ENCODE measurements at regions not wholly inside any gene's neighbourhood (a gene's known extent, or its start where the extent isn't known, plus 50 kb on each side); places are given as distances from the start of the nearest gene placed in this dataset.

DNA sequence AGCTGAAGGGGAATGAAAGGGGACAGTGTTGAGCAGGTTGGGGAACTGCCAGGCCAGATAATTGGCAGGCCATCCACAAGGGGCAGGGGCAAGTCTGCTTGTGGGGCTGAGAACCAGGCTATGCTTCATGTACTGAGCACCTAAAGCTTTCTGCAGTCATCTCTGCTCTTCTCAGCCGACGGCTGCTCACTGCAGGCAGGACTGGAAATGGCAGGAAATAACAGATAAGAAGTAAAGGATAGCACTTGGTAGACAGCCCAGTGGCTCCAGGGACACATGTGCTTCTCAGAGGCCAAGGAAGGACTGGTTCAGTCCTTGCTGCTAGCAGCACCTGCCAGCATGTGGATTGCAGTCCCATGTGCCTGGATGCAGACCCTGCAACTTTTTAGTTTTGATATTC is 89.8 kb downstream of the CD164 start:
- TF ChIP-seq TAF1 (IDR thresholded peaks at IDR 0.05; ENCODE audit: borderline replicate concordance, low read depth, low read length): no peak
- no peak for TF ChIP-seq POLR2A (IDR thresholded peaks at IDR 0.05; ENCODE audit: low read depth, low read length)
- no peak for TF ChIP-seq POLR2AphosphoS5 (IDR thresholded peaks at IDR 0.05; ENCODE audit: low read depth, low read length)
- FAIRE-seq: no peak
- DNase-seq (ENCODE audit: insufficient read length): no peak

DNA sequence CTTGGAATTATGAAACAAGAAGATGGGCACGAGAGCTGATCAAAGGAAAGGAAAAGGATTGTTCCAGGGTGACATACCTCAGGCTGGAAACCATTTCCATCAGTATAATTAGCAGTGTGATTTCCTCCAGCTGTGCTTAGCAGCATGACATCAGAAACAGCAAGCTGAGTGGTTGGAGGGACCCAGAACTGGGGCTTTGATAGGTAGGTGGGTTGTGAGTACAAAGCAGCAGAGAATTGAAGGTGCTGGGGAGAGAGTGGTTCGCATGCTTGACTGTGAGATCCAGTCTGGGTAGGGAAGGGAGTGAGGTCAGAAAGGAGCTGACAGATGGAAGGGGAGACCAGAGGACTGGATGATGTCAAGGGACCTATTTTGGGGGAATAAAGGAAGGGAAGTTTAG is 90.4 kb downstream of the CD164 start:
- TF ChIP-seq POLR2AphosphoS5 (IDR thresholded peaks at IDR 0.05; ENCODE audit: low read depth, low read length) (no peak), POLR2A (IDR thresholded peaks at IDR 0.05; ENCODE audit: low read depth, low read length) (no peak), TAF1 (IDR thresholded peaks at IDR 0.05; ENCODE audit: borderline replicate concordance, low read depth, low read length) (no peak)
- FAIRE-seq: no peak
- no peak for DNase-seq (ENCODE audit: insufficient read length)

DNA sequence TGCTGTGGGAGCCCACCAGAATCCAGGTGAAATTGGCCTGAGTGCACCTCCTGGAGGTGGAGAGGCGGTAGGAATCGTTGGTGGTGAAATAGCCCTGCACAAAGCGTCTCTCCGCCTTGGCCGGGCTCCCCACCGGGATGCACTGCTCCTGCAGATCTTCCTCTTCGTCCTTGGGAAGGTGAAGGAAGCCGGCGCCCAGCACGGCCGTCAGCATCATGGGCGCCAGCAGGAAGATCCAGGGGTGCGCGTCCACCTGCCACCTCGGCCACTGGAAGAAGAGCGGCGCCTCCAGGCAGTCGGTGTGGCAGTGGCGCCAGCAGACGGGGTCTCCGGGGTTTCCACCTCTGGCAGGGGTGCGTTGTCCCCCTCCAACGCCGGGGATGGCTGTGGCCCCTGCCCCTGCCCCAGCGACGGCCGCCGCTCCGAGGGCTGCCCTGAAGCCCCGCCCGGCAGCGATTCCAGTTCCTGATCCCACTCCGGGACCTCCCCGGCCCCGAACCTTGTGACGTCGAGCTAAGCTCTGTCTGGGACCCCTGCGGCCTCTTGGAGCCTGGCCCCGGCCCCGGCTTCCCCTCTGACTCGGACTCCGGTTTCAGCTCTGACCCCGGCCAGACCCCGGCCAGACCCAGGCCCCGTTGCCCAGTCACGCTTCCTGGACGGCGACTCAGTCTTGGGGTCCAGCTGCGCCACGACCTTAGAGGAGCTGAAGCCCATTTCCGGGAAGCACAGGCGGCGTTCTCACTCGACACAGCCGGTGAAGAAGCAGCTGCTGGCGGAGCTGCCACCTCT is 91.9 kb downstream of the CD164 start:
- FAIRE-seq (no peak), DNase-seq (ENCODE audit: insufficient read length) (no peak)
- TF ChIP-seq POLR2A (IDR thresholded peaks at IDR 0.05; ENCODE audit: low read depth, low read length): no peak
- no peak for TF ChIP-seq TAF1 (IDR thresholded peaks at IDR 0.05; ENCODE audit: borderline replicate concordance, low read depth, low read length)
- no peak for TF ChIP-seq POLR2AphosphoS5 (IDR thresholded peaks at IDR 0.05; ENCODE audit: low read depth, low read length)

DNA sequence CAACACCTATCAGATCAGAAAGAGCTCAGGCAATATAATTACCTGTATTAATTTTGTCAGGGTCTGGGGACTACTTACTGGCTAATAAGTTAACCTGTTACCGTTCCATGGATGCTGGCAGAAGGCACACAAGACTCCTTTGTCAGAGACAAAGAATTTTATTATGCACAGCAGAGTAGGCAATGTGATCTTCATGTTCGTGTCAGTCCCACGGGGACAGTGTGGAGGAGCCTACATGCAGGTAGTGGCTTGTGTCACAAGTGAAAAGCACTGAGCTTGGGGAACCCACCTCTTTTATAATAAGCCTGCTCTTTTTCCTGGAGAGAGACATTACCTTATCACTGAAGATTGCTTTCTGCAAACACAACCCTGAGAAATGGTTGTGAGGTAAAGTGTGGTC is 96.9 kb downstream of the CD164 start:
- no peak for TF ChIP-seq POLR2AphosphoS5 (IDR thresholded peaks at IDR 0.05; ENCODE audit: low read depth, low read length)
- no peak for TF ChIP-seq TAF1 (IDR thresholded peaks at IDR 0.05; ENCODE audit: borderline replicate concordance, low read depth, low read length)
- TF ChIP-seq POLR2A (IDR thresholded peaks at IDR 0.05; ENCODE audit: low read depth, low read length): no peak
- DNase-seq (ENCODE audit: insufficient read length) (no peak), FAIRE-seq (no peak)

DNA sequence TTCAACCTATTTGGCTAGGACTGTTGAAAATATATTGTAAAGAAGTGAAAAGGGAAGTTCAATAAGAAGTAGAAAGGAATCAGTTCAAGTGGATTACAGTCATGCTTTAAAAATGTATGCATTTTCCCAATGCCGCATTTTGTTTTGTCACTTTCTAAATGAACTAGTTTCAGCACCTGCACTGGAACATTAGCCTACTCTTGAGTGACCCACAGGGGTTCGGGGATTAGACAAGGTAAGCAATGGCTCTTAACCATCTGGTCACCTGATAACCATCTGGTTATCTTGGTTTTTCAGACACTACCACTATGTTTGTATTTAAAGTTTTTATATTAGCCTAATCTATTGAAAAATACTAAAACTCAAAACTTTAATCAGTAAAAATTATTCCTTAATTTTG is 97.6 kb downstream of the CD164 start:
- DNase-seq (ENCODE audit: insufficient read length) (no peak), FAIRE-seq (no peak)
- TF ChIP-seq TAF1 (IDR thresholded peaks at IDR 0.05; ENCODE audit: borderline replicate concordance, low read depth, low read length) (no peak), POLR2AphosphoS5 (IDR thresholded peaks at IDR 0.05; ENCODE audit: low read depth, low read length) (no peak), POLR2A (IDR thresholded peaks at IDR 0.05; ENCODE audit: low read depth, low read length) (no peak)

DNA sequence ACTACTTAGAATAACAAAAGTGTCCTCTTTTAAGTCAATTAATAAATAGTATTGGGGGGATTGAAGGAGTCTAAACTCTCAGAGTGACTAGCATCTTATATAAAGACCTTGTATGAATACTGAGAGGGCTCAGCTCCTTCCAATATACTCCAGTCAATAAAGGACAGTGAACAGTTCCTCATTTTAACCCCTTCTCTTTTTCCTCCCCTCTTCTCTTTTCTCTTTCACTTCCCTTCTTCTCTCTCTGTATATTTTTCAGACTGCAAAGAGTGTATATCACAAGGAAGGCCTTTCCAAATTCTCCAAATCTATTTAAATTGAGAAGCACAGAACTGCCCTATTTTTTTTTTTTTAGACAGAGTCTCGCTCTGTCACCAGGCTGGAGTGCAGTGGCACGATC is 99.5 kb downstream of the CD164 start:
- no peak for DNase-seq (ENCODE audit: insufficient read length)
- FAIRE-seq: no peak
- TF ChIP-seq POLR2A (IDR thresholded peaks at IDR 0.05; ENCODE audit: low read depth, low read length) (no peak), TAF1 (IDR thresholded peaks at IDR 0.05; ENCODE audit: borderline replicate concordance, low read depth, low read length) (no peak), POLR2AphosphoS5 (IDR thresholded peaks at IDR 0.05; ENCODE audit: low read depth, low read length) (no peak)

DNA sequence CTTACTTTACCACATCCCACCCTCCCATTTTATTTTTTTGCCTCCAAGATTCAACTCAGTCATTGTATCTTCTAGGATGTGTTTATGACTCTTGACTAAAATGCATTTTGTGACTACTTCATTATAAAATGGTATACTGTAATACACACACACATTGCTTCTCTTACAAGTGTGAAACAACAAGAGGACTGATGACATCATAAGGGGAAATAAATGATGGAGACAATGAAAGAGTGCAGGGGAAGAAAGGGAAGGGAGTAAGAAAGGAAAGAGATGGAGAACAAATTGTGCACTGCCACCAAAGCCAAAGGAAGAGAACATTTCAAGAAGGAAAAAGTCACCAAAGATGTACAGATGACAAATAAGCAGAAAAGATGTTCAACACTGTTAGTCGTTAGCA is 102.6 kb downstream of the CD164 start:
- no peak for FAIRE-seq
- DNase-seq (ENCODE audit: insufficient read length): no peak
- TF ChIP-seq POLR2A (IDR thresholded peaks at IDR 0.05; ENCODE audit: low read depth, low read length) (no peak), TAF1 (IDR thresholded peaks at IDR 0.05; ENCODE audit: borderline replicate concordance, low read depth, low read length) (no peak), POLR2AphosphoS5 (IDR thresholded peaks at IDR 0.05; ENCODE audit: low read depth, low read length) (no peak)

DNA sequence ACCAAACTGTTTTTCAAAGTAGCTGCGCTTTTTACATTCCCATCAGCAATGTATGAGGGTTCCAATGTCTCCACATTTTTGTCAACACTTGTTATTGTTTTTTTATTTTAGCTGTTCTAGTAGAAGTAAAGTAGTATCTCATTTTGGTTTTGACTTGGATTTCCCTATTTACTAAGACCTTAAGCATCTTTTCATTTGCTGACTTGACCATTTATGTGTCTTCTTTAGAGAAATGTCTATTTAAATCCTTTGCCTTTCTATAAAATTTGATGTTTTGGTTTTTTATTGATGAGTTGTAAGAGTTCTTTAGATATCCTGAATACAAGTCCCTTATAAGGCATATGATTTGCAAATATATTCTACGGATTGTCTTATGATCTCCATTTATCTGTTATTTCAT is 110.6 kb downstream of the CD164 start:
- DNase-seq (ENCODE audit: insufficient read length) (no peak), FAIRE-seq (no peak)
- no peak for TF ChIP-seq TAF1 (IDR thresholded peaks at IDR 0.05; ENCODE audit: borderline replicate concordance, low read depth, low read length)
- TF ChIP-seq POLR2A (IDR thresholded peaks at IDR 0.05; ENCODE audit: low read depth, low read length): no peak
- TF ChIP-seq POLR2AphosphoS5 (IDR thresholded peaks at IDR 0.05; ENCODE audit: low read depth, low read length): no peak

DNA sequence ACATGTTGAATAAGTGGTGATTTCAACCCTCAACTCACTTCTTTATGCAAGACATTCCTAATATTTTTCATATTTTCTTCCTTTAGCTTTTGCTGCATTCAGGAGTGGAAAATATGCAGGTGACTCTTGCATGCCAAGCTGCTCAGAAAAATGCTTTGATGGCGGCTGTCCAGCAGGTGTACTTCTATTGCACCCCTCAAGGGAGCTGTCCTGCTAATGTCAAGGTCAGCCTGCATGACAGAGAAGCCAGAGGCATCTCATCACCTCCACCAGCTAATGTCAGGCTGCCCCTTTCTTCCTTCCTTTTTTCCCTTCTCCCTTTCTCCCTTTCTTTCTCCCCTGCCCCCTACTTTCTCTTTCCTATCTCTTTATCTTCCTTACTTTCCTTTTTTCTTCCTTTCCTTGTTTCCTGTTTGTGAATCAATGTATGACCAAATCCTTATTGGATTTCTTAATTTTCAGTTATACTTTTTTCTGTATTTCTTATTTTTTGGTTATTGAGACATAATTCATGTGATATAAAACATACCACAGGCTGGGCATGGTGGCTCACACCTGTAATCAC is 112.2 kb downstream of the CD164 start:
- TF ChIP-seq POLR2AphosphoS5 (IDR thresholded peaks at IDR 0.05; ENCODE audit: low read depth, low read length): no peak
- TF ChIP-seq POLR2A (IDR thresholded peaks at IDR 0.05; ENCODE audit: low read depth, low read length): no peak
- no peak for TF ChIP-seq TAF1 (IDR thresholded peaks at IDR 0.05; ENCODE audit: borderline replicate concordance, low read depth, low read length)
- no peak for FAIRE-seq

DNA sequence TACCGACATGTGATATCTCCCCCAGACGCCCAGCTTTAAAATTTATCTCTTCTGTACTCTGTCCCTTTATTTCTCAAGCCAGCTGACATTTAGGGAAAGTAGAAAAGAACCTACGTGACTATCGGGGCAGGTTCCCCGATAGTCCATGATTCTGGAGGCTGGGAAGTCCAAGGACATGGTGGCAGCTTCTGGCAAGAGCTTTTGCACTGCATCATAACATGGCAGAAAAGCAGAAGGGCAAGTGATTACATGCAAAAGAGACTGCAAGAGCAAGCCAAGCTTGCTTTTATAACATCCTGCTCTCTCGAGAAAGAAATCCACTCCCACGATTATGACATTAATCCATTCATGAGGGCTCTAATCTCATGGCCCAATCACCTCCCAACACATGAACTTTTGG is 113.2 kb downstream of the CD164 start:
- no peak for FAIRE-seq
- no peak for TF ChIP-seq POLR2AphosphoS5 (IDR thresholded peaks at IDR 0.05; ENCODE audit: low read depth, low read length)
- TF ChIP-seq TAF1 (IDR thresholded peaks at IDR 0.05; ENCODE audit: borderline replicate concordance, low read depth, low read length): no peak
- DNase-seq (ENCODE audit: insufficient read length): no peak

More for the DNA sequence above, 112.2 kb downstream of the CD164 start:
- no peak for DNase-seq (ENCODE audit: insufficient read length)

DNA sequence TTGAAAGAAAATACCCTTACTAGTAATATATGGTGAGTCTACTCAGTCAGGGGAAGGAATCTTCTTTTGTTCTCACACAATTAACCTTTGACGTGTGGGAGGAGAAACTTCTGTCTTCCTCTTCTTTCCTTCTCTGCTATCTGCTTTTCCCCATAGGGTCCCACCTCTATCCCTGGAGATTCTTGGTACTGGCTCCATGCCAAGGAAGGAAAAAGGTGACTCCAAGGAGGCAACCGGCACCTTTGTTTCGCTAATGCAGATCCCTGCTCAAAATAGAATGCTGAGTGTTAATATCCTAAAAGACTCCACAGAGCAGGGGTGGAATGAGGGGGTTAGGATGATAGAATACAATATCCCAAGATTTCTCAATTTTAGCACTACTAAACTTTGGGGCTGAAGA is 116.7 kb downstream of the CD164 start:
- no peak for FAIRE-seq

More for the DNA sequence above, 116.7 kb downstream of the CD164 start:
- TF ChIP-seq TAF1 (IDR thresholded peaks at IDR 0.05; ENCODE audit: borderline replicate concordance, low read depth, low read length) (no peak), POLR2AphosphoS5 (IDR thresholded peaks at IDR 0.05; ENCODE audit: low read depth, low read length) (no peak), POLR2A (IDR thresholded peaks at IDR 0.05; ENCODE audit: low read depth, low read length) (no peak)
- DNase-seq (ENCODE audit: insufficient read length): no peak

Data from GM12892 (cell line).